HG03025 (cell line): ENCODE measurements at regions not wholly inside any gene's neighbourhood (a gene's known extent, or its start where the extent isn't known, plus 50 kb on each side); places are given as distances from the start of the nearest gene placed in this dataset.

Experiments used
- ATAC-seq: cut with Tn5 transposase; IDR thresholded peaks from one replicate; pipeline ENCODE4 v1.9.1; 2021; ENCODE audit warnings: mild to moderate bottlenecking, moderate library complexity; ENCODE audit not compliant: unreplicated experiment, low FRiP score

DNA sequence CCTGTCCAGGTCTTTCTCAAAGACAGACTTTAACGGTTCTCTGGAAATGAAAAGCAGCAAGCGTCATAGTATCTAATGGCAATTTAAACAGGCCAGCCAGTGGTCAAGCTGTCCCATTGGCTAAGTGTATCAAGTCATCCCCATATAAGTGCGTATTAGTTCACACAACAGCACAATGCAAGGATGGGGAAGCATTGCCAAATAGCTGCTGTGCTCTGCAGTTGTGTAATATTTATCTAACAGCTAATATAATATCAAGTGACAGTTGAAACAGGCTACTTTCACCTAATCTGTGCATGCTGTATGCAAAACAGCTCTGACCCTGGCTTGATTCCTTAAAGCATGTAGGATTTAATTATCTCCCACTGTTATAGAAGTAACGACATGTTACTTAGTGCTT is 134.8 kb upstream of the PPARGC1A start:
- ATAC-seq: no peak

GRCh38 chr4:24024157-24024556 is 134.3 kb upstream of the PPARGC1A start:
- no peak for ATAC-seq

GRCh38 chr4:24015782-24016181 is 125.9 kb upstream of the PPARGC1A start:
- ATAC-seq: no peak

- ATAC-seq: no peak
Observed at GRCh38 chr4:24013668-24014422, 124.0 kb upstream of the PPARGC1A start.

- no peak for ATAC-seq
Observed at GRCh38 chr4:24010994-24011393, 121.1 kb upstream of the PPARGC1A start.

DNA sequence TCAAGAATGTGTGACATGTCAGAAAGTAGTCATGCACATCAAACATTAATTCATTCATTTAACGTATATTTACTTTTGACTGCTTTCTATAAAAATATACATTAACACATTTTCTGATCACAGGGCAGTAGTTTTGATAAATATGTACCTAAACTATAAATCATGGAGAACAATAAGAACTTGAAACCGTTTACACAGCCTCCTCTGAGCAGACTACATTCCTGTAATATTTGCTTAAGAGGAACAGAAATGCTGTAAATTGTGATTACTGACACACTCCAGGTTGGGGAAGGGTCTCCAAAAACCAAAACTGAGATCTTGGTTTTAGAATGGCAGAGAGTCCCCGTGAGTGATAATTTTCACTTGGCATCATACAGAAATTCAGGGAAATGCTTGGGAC is 120.7 kb upstream of the PPARGC1A start:
- ATAC-seq: no peak

DNA sequence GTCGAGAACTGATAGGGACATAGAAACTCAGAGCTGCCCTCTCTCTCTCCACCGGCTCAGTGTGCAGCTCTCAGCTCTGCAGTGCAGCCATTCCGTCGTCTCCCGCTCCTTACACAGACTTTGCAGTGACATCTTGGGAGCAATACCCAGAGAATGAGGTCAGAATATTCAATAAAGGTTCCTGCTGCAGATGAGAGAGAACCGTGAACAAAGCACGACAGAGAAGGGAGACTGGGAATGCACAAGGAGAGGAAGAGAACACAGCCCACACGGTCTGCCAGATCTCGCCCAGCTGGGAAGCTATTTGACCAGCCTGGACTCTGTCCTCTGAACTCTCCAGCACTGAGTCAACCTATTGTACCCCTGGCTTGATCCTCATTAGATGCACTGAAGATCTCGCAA is 118.0 kb upstream of the PPARGC1A start:
- ATAC-seq: no peak

GRCh38 chr4:24006269-24006668 is 116.4 kb upstream of the PPARGC1A start:
- ATAC-seq: no peak

- ATAC-seq: no peak
Observed at GRCh38 chr4:24003926-24004325, 114.1 kb upstream of the PPARGC1A start.

GRCh38 chr4:24003496-24003895 is 113.6 kb upstream of the PPARGC1A start:
- no peak for ATAC-seq

GRCh38 chr4:24002330-24002966 is 112.6 kb upstream of the PPARGC1A start:
- no peak for ATAC-seq

DNA sequence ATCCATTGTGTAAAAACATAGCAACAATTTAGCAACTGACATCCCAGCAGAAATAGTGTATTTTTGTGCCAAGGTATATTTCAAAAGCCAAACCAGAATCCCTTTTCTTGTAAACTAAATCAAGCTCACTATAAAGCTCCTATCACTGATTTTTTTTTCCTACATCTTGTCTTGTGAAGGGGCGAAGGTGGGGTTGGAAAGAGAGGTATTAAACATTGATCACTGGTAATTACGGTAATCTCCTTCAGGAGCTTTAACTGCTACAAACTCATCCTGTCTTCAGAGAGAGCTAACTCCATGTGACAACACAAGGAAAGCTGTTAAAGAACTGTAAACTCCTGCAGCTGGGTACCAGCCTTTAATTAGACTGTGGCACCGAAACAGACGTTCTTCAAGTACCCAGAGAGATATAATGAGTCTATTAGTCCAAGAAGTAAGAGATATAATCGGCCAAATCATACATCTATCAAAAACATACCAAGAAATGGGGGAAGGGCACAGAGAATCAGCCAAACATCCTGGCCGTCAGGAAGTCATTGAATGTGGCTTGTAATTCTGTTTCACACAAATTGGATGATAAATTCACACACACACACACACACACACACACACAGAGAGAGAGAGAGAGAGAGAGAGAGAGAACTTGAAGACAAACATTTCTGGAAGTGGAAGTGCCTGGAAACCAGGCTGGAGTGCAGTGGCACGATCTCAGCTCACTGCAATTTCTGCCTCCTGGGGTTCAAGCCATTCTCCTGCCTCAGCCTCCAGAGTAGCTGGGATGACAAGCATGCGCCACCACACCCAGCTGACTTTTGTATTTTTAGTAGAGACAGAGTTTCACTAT is 111.9 kb upstream of the PPARGC1A start:
- ATAC-seq: no peak

- ATAC-seq: no peak
Observed at GRCh38 chr4:24000470-24000831, 110.6 kb upstream of the PPARGC1A start.

DNA sequence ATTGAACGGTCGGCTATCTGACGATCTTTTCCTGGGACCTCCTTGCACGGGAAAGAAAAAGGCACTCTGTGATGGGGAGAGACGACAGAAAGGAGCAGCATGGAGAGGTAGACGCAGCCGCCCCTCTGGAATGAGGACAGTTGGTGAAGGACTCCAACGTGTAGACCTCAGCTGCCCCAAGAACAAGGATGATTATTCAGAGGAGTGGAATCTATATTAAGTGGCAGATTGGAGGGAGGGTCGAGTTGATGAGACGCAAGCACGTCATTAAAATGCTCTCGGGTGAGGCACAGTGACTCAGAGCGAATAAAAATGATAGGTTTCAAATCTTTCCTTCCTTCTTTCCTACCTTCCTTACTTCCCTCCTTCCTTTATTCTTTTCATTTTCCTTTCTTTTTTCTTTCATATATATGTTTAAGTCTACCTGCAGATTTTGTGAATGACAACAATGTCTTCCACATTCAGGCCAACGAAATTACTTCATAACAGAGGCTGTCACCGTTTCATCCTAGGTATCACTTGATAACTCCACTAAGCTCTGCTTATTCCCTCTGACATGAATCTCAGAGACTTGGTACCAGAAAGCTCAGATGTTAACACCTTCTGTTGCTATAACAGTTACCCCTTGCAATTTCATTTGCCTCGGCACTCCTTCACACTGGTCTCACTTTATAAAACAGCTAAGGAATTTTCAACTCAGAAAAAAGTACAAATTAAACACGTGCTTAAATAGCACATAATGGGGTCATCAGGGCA is 110.0 kb upstream of the PPARGC1A start:
- ATAC-seq: no peak

DNA sequence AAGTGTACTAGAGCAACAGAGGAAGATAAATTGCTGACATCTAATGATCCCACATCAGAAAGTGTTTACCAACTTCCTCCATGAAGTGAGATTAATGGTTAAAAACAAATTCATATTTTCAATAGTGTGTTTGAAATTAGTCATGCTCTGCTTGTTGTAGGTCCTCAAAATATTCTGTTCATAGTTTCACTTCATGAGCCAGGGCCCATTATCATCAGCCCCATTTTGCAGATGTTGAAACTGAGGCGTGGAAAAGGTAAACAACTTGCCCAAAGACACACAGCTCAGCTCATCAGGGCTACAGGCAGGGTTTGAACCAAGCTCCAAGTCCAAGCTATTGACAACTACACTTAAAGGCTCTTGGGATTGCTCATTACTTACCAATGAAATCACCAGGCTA is 103.5 kb upstream of the PPARGC1A start:
- peak; percentile 48 for ATAC-seq

DNA sequence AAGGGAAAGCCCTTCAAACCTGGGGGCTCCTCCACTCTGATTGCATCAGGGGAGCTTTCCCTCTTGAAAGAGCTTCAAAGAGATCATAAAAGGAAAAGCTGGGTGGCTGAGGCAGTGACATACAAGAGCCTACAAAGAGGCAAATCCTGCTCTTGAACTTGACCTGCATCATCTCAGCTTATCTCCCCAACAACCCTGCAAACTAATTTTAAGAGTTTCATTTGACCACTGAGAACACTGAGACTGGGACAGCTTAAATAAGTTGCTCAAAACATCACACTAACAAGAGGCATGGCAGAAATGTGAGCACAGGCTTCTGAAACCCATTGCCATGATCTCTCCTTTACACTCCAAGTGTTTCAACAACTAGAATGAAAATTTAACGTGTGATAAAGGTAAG is 101.6 kb upstream of the PPARGC1A start:
- no peak for ATAC-seq

GRCh38 chr4:23986270-23986669 is 96.4 kb upstream of the PPARGC1A start:
- ATAC-seq: no peak

GRCh38 chr4:23981328-23981727 is 91.5 kb upstream of the PPARGC1A start:
- no peak for ATAC-seq

GRCh38 chr4:23979534-23979933 is 89.7 kb upstream of the PPARGC1A start:
- no peak for ATAC-seq

DNA sequence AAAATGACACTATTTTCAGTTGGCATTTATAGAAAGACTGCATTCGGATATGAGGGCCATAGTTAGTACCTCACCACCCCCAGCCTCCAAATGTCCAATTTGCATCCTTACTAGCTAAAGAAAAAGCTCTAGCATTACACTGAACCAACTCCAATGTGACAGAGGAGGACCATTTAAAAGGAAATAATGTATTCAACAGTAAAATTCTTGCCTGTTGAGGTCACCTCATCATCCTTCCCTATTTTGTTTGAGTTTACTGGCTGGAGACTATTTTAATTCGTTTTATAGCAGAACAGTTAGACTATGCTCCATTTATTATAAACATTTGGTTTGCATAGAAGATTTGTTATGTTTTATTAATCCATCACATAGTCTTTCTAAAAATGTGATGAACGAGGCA is 88.2 kb upstream of the PPARGC1A start:
- no peak for ATAC-seq

GRCh38 chr4:23976423-23976822 is 86.6 kb upstream of the PPARGC1A start:
- ATAC-seq: no peak
